SK-N-SH (cell line): ENCODE measurements at regions not wholly inside any gene's neighbourhood (a gene's known extent, or its start where the extent isn't known, plus 50 kb on each side); places are given as distances from the start of the nearest gene placed in this dataset.
A peak's percentile ranks its signal among the peaks of the same experiment; 100 is the strongest.

Source experiments
- CTCF ChIA-PET: fragments of 300-600, 350-600 bp; formaldehyde crosslinking; extraction: SDS; loops from one replicate; lab custom pipeline; 2021; lab: Yijun Ruan, JAX
- POLR2A ChIA-PET: fragments of 350-600 bp; sonication (Branson Sonifier 250); formaldehyde crosslinking; extraction: SDS; loops from one replicate; lab custom pipeline; 2020; ENCODE audit warnings: antibody characterized with exemption, inconsistent platforms; lab: Yijun Ruan, JAX
- DNase-seq: peaks from one replicate; pipeline ENCODE4 v3.0.0; 2012
- H2AFZ ChIP-seq: fragments of 200-600 bp; sonication (generic); 2 replicates; pipeline ENCODE4 v1.8.1; 2016; ENCODE audit warnings: antibody characterized with exemption, mild to moderate bottlenecking, low read depth
- H3F3A ChIP-seq: fragments of 200-600 bp; sonication (generic); replicated peaks from 2 replicates; pipeline ENCODE3; 2016; ENCODE audit warnings: antibody characterized with exemption, mild to moderate bottlenecking; ENCODE audit not compliant: insufficient read depth
- H3K27ac ChIP-seq, 2 experiments: fragments of 200-500 bp in 1 of 2; fragments of 200-600 bp in 1 of 2; sonication (Bioruptor generic) in 1 of 2; sonication (generic), shearing (Covaris generic) in 1 of 2; 2 replicates each; pipeline versions ENCODE4 v1.5.1 to v1.6.1; 2014 to 2016; ENCODE audit warnings: low read depth in 2 of 2, inconsistent platforms in 1 of 2, low read length in 1 of 2, mild to moderate bottlenecking in 1 of 2, mixed read lengths in 1 of 2
- H3K27me3 ChIP-seq: fragments of 200-600 bp; sonication (generic), shearing (Covaris generic); 2 replicates; pipeline ENCODE4 v1.6.1; 2016; ENCODE audit warnings: mixed run types; ENCODE audit not compliant: insufficient read depth
- H3K36me3 ChIP-seq, 2 experiments: fragments of 200-500 bp in 1 of 2; fragments of 200-600 bp in 1 of 2; sonication (Bioruptor generic) in 1 of 2; sonication (generic) in 1 of 2; replicated peaks in 1 of 2; 2 replicates each; pipeline versions ENCODE3 to v1.5.1; 2014 to 2016; ENCODE audit warnings: low read length in 1 of 2, mild to moderate bottlenecking in 1 of 2; ENCODE audit not compliant: insufficient read depth in 2 of 2, control insufficient read depth in 1 of 2
- H3K4me1 ChIP-seq, 2 experiments: fragments of 200-500 bp in 1 of 2; fragments of 200-600 bp in 1 of 2; sonication (Bioruptor generic) in 1 of 2; sonication (generic), shearing (Covaris generic) in 1 of 2; 2 replicates each; pipeline versions ENCODE4 v1.5.1 to v1.6.1; 2014 to 2016; ENCODE audit warnings: low read depth in 1 of 2, low read length in 1 of 2, mixed run types in 1 of 2; ENCODE audit not compliant: insufficient read depth in 2 of 2, control insufficient read depth in 1 of 2
- H3K4me2 ChIP-seq: fragments of 200-600 bp; sonication (generic), shearing (Covaris generic); 2 replicates; pipeline ENCODE4 v1.6.1; 2017; ENCODE audit warnings: mixed run types
- H3K4me3 ChIP-seq, 2 experiments: fragments of 200-500 bp in 1 of 2; fragments of 200-600 bp in 1 of 2; sonication (Bioruptor generic) in 1 of 2; sonication (generic), shearing (Covaris generic) in 1 of 2; 2 replicates each; pipeline versions ENCODE4 v1.5.1 to v1.8.1; 2014 to 2016; ENCODE audit warnings: low read depth in 2 of 2, inconsistent platforms in 1 of 2, low read length in 1 of 2, mild to moderate bottlenecking in 1 of 2, mixed read lengths in 1 of 2, moderate library complexity in 1 of 2
- H3K79me2 ChIP-seq: fragments of 200-600 bp; sonication (generic); 2 replicates; pipeline ENCODE4 v1.8.1; 2017; ENCODE audit warnings: mild to moderate bottlenecking; ENCODE audit not compliant: insufficient read depth
- H3K9ac ChIP-seq: fragments of 200-600 bp; sonication (generic); 2 replicates; pipeline ENCODE4 v1.6.1; 2017; ENCODE audit warnings: mixed run types
- H3K9me2 ChIP-seq: fragments of 200-600 bp; sonication (generic); 2 replicates; pipeline ENCODE4 v1.6.1; 2017; ENCODE audit warnings: mixed run types
- H3K9me3 ChIP-seq: fragments of 200-600 bp; sonication (generic); 2 replicates; pipeline ENCODE4 v1.6.1; 2017; ENCODE audit warnings: mixed run types, mild to moderate bottlenecking, moderate library complexity
- H4K20me1 ChIP-seq: fragments of 200-600 bp; sonication (generic); 2 replicates; pipeline ENCODE4 v1.6.1; 2017; ENCODE audit warnings: mild to moderate bottlenecking, mixed run types; ENCODE audit not compliant: insufficient read depth
- ELF1 ChIP-seq: IDR thresholded peaks from 2 replicates; pipeline ENCODE4 v1.4.0; 2012
- EP300 ChIP-seq, 2 experiments: IDR thresholded peaks; 2 replicates each; pipeline versions ENCODE4 v1.4.0 to v1.6.1; 2012; ENCODE audit warnings: borderline replicate concordance in 1 of 2, low read depth in 1 of 2, low read length in 1 of 2
- EZH2phosphoT487 ChIP-seq: fragments of 200-600 bp; sonication (generic); IDR thresholded peaks from 2 replicates; pipeline ENCODE4 v1.6.1; 2017; ENCODE audit warnings: low read depth, mixed run types, mild to moderate bottlenecking, antibody characterized with exemption, moderate library complexity, borderline replicate concordance
- FOSL2 ChIP-seq: IDR thresholded peaks from 2 replicates; pipeline ENCODE4 v1.4.0; 2012; ENCODE audit warnings: low read depth, mild to moderate bottlenecking, moderate library complexity, borderline replicate concordance
- FOXJ3 ChIP-seq: sonication (generic); formaldehyde crosslinking; IDR thresholded peaks from 2 replicates; pipeline ENCODE4 v1.5.1; 2020; ENCODE audit warnings: mild to moderate bottlenecking, missing genetic modification reagents
- GABPA ChIP-seq: IDR thresholded peaks from 2 replicates; pipeline ENCODE4 v1.4.0; 2012; ENCODE audit warnings: low read depth, mild to moderate bottlenecking
- JUND ChIP-seq: IDR thresholded peaks from 2 replicates; pipeline ENCODE4 v1.4.0; 2012
- MEF2A ChIP-seq: IDR thresholded peaks from 2 replicates; pipeline ENCODE4 v1.4.0; 2012; ENCODE audit warnings: low read depth, borderline replicate concordance
- MXI1 ChIP-seq: IDR thresholded peaks from 2 replicates; pipeline ENCODE4 v1.6.1; 2012; ENCODE audit warnings: mild to moderate bottlenecking, low read depth, low read length, improper control_type of control experiment
- POLR2AphosphoS5 ChIP-seq: IDR thresholded peaks from 2 replicates; pipeline ENCODE4 v1.6.1; 2012; ENCODE audit warnings: low read depth, low read length
- RAD21 ChIP-seq: IDR thresholded peaks from 2 replicates; pipeline ENCODE4 v1.6.1; 2012; ENCODE audit warnings: mild to moderate bottlenecking, low read length
- RCOR1 ChIP-seq: fragments of 150-350 bp; IDR thresholded peaks from 2 replicates; pipeline ENCODE4 v1.6.1; 2017; ENCODE audit warnings: antibody characterized with exemption, low read length
- RFX5 ChIP-seq: IDR thresholded peaks from 2 replicates; pipeline ENCODE4 v1.6.1; 2012; ENCODE audit warnings: mild to moderate bottlenecking, improper control_type of control experiment, low read length
- RXRA ChIP-seq: IDR thresholded peaks from 2 replicates; pipeline ENCODE4 v1.4.0; 2012; ENCODE audit warnings: low read depth, mild to moderate bottlenecking, borderline replicate concordance
- SMC3 ChIP-seq: IDR thresholded peaks from 2 replicates; pipeline ENCODE4 v1.6.1; 2012; ENCODE audit warnings: low read depth, low read length, improper control_type of control experiment
- TAF1 ChIP-seq: IDR thresholded peaks from 2 replicates; pipeline ENCODE4 v1.6.1; 2012; ENCODE audit warnings: low read depth, mild to moderate bottlenecking, low read length, moderate library complexity, borderline replicate concordance
- WGBS: methylation state at CpG from one replicate; pipeline ENCODE4 v1.1.6; 2017; ENCODE audit warnings: low lambda C conversion rate; 5-methylcytosine and 5-hydroxymethylcytosine counted together
- TF ChIP-seq, protein P1 (sequence below): fragments of 150-350 bp; IDR thresholded peaks from 2 replicates; pipeline ENCODE4 v1.6.1; 2016; ENCODE audit warnings: mild to moderate bottlenecking, low read depth, low read length
- TF ChIP-seq, protein P2 (sequence below): IDR thresholded peaks from 2 replicates; pipeline ENCODE4 v1.6.1; 2012; ENCODE audit warnings: mild to moderate bottlenecking, low read depth, low read length, moderate library complexity
- TF ChIP-seq, protein P3 (sequence below): IDR thresholded peaks from 2 replicates; pipeline ENCODE4 v1.4.0; 2012; ENCODE audit warnings: low read depth, borderline replicate concordance
- TF ChIP-seq, protein P4 (sequence below): IDR thresholded peaks from 2 replicates; pipeline ENCODE4; 2012

DNA sequence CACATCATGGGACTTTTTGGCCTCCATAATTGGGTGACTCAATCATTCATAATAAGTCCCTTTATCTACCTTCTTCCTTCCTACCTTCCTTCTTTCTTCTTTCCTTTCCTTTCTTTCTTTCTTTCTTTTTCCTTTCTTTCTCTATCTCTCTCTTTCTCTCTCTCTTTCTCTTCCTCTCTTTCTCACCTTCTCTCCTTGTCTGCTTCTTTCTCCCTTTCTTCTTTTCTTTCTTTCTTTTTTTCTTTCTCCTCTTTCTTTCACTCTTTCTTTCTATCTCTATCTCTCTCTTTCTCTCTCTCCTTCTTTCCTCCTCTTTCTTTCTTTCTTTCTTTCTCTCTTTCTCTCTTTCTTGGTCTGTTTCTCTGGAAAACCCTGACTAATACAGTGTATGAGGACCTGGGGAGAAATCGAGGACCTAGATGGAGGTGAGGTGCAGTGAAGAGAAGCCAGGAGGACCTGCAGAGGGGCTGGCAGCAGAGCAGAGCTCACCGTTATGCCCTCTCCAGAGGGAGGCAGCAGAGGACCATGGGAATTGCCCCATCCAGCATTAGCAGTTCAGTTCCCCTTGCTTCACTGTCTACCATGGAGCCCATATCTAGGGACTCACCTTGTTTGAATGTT lies 52.7 kb upstream of the BTRC start:
- no peaks in the 10 kb centered on the region for H3K79me2 ChIP-seq
- DNase-seq: no peak
- H3F3A ChIP-seq: no peaks in the 10 kb centered on the region
- H3K9ac ChIP-seq: no peak overlapping the region
- H4K20me1 ChIP-seq: no peaks in the 10 kb centered on the region
- TF ChIP-seq RAD21 (peak; percentile 71), MXI1 (no peak), SMC3 (peak; percentile 56), EZH2phosphoT487 (no peak)
- ChIA-PET CTCF (interaction anchor here (0.5 to 9.8 kb wide), 12 partner anchors 10 to 268 kb away, joined by 3 to 98 read pairs (median 3); no protein-coding TSS in a partner anchor), POLR2A (interaction anchor here (1.2 kb wide), 1 partner anchor 8 kb away, joined by 3 read pairs; no protein-coding TSS in a partner anchor)
- H3K27ac ChIP-seq: no peak overlapping the region
- peaks cover 33% of the 10 kb centered on the region; the same call in 1 of the 2 replicates for H3K27me3 ChIP-seq
- no peak overlapping the region for H2AFZ ChIP-seq
- H3K9me2 ChIP-seq: no peaks in the 10 kb centered on the region
- peaks cover 0 to 13% of the 10 kb centered on the region in 2 experiments; a peak in 1 of 4 replicates for H3K4me1 ChIP-seq
- no peak overlapping the region for H3K4me2 ChIP-seq
- WGBS: 23% methylated on average over 2 of the region's 2 CpGs
- H3K4me3 ChIP-seq: no peak overlapping the region; a peak in 1 of 4 replicates
- no peaks in the 10 kb centered on the region for H3K9me3 ChIP-seq
- no peaks in the 10 kb centered on the region for H3K36me3 ChIP-seq

DNA sequence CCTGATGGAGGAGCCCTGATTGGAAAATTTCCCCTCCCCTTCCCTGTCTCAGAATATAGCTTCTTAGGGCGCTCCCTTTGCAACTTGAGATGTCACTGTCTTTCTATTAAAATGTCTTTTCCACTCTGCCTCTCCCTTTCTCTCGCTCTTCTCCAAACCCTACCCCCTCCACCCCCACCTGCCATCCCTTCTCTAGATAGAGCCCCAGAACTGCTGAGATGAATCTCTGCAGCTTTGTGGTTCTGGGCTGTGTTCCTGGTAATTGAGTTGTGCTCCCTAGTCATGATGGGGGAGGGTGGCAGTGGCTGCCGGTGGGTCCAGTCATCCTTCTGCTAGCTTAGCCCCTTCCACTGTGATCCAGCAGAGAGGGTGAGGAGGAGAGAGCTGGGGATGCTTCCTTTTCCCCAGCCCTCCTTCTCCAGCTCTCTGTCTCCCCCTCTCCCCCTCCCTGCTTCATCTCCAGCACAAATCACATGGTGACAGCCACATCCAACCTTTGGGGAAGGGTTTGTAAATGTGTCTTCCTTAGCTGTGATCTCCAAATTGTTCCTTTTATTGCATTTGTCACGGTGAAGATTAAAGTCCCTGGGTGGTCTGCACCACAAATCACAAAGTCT lies 50.8 kb upstream of the BTRC start:
- peaks cover 38% of the 10 kb centered on the region; the same call in 1 of the 2 replicates for H3K27me3 ChIP-seq
- TF ChIP-seq TAF1 (no peak), RCOR1 (no peak), RXRA (no peak), ELF1 (no peak), EP300 (IDR thresholded peaks at IDR 0.05; ENCODE audit: borderline replicate concordance in 1 of 2, low read depth in 1 of 2, low read length in 1 of 2) (no peak), FOXJ3 (CRISPR knock-in tag) (no peak), SMC3 (no peak), GABPA (no peak), RAD21 (no peak), MEF2A (no peak), POLR2AphosphoS5 (no peak), JUND (no peak), FOSL2 (no peak), EZH2phosphoT487 (no peak), RFX5 (no peak)
- TF ChIP-seq, protein P1, sequence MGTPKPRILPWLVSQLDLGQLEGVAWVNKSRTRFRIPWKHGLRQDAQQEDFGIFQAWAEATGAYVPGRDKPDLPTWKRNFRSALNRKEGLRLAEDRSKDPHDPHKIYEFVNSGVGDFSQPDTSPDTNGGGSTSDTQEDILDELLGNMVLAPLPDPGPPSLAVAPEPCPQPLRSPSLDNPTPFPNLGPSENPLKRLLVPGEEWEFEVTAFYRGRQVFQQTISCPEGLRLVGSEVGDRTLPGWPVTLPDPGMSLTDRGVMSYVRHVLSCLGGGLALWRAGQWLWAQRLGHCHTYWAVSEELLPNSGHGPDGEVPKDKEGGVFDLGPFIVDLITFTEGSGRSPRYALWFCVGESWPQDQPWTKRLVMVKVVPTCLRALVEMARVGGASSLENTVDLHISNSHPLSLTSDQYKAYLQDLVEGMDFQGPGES: no peak
- TF ChIP-seq, protein P2, sequence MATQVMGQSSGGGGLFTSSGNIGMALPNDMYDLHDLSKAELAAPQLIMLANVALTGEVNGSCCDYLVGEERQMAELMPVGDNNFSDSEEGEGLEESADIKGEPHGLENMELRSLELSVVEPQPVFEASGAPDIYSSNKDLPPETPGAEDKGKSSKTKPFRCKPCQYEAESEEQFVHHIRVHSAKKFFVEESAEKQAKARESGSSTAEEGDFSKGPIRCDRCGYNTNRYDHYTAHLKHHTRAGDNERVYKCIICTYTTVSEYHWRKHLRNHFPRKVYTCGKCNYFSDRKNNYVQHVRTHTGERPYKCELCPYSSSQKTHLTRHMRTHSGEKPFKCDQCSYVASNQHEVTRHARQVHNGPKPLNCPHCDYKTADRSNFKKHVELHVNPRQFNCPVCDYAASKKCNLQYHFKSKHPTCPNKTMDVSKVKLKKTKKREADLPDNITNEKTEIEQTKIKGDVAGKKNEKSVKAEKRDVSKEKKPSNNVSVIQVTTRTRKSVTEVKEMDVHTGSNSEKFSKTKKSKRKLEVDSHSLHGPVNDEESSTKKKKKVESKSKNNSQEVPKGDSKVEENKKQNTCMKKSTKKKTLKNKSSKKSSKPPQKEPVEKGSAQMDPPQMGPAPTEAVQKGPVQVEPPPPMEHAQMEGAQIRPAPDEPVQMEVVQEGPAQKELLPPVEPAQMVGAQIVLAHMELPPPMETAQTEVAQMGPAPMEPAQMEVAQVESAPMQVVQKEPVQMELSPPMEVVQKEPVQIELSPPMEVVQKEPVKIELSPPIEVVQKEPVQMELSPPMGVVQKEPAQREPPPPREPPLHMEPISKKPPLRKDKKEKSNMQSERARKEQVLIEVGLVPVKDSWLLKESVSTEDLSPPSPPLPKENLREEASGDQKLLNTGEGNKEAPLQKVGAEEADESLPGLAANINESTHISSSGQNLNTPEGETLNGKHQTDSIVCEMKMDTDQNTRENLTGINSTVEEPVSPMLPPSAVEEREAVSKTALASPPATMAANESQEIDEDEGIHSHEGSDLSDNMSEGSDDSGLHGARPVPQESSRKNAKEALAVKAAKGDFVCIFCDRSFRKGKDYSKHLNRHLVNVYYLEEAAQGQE: no peak
- TF ChIP-seq, protein P3, sequence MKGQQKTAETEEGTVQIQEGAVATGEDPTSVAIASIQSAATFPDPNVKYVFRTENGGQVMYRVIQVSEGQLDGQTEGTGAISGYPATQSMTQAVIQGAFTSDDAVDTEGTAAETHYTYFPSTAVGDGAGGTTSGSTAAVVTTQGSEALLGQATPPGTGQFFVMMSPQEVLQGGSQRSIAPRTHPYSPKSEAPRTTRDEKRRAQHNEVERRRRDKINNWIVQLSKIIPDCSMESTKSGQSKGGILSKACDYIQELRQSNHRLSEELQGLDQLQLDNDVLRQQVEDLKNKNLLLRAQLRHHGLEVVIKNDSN: no peak
- TF ChIP-seq, protein P4, sequence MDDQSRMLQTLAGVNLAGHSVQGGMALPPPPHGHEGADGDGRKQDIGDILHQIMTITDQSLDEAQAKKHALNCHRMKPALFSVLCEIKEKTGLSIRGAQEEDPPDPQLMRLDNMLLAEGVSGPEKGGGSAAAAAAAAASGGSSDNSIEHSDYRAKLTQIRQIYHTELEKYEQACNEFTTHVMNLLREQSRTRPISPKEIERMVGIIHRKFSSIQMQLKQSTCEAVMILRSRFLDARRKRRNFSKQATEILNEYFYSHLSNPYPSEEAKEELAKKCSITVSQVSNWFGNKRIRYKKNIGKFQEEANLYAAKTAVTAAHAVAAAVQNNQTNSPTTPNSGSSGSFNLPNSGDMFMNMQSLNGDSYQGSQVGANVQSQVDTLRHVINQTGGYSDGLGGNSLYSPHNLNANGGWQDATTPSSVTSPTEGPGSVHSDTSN: no peak

More for the DNA sequence above, 50.8 kb upstream of the BTRC start:
- Histone ChIP-seq H3K4me3 (no peak overlapping the region), H3K4me2 (no peak overlapping the region), H3K36me3 (no peaks in the 10 kb centered on the region), H2AFZ (no peak overlapping the region), H3K27ac (no peak overlapping the region), H3K9me2 (no peaks in the 10 kb centered on the region), H3F3A (no peaks in the 10 kb centered on the region), H3K9me3 (no peaks in the 10 kb centered on the region), H3K4me1 (peaks cover 0 to 13% of the 10 kb centered on the region in 2 experiments; a peak in 1 of 4 replicates), H3K79me2 (no peaks in the 10 kb centered on the region), H4K20me1 (no peaks in the 10 kb centered on the region), H3K9ac (no peak overlapping the region)
- POLR2A ChIA-PET: no interaction called here
- CTCF ChIA-PET: interaction anchor here (0.5 to 9.8 kb wide), 9 partner anchors 8 to 266 kb away, joined by 3 to 98 read pairs (median 4); no protein-coding TSS in a partner anchor
- WGBS: 40% methylated on average over 4 of the region's 4 CpGs
- no peak for DNase-seq
